ENCODE measurements at regions not wholly inside any gene's neighbourhood (a gene's known extent, or its start where the extent isn't known, plus 50 kb on each side); places are given as distances from the start of the nearest gene placed in this dataset.

- Histone ChIP-seq H3K27ac (no peak overlapping the region), H3K4me1 (replicated peaks in 1 of 2) (no peaks in the 10 kb centered on the region), H3K4me3 (no peak overlapping the region)
- in situ Hi-C loops (cut with MboI; ENCODE audit: low pct_unique_long_range_greater_than_20kb in 2 of 9, low sequenced_read_pairs in 9 of 9, unreplicated experiment in 9 of 9): loop anchor here in 1 of 9 experiments (25.0 kb wide), 1 partner anchor 102 kb away; no protein-coding TSS in a partner anchor
- 16 to 100% (median 74%) methylated on average over 1 to 2 of the region's 2 CpGs for WGBS, 10 experiments
- ATAC-seq (replicated peaks in 6 of 8): no peak
These were observed 93.7 kb upstream of the RBBP8 start for GRCh38 chr18:22839340-22839821.

- Histone ChIP-seq H3K4me3 (no peak overlapping the region), H3K27ac (no peak overlapping the region), H3K4me1 (replicated peaks in 1 of 2) (no peaks in the 10 kb centered on the region)
- no peak for ATAC-seq (replicated peaks in 6 of 8)
- 0 to 84% (median 40%) methylated on average over 1 to 3 of the region's 3 CpGs; no CpG with 5 or more reads in 1 of the 10 experiments for WGBS, 10 experiments
- in situ Hi-C loops (cut with MboI; ENCODE audit: low pct_unique_long_range_greater_than_20kb in 2 of 9, low sequenced_read_pairs in 9 of 9, unreplicated experiment in 9 of 9): loop anchor here in 1 of 9 experiments (25.0 kb wide), 1 partner anchor 103 kb away; no protein-coding TSS in a partner anchor
These were observed 92.5 kb upstream of the RBBP8 start for GRCh38 chr18:22840606-22841144.

GRCh38 chr18:22841840-22842239 is 91.3 kb upstream of the RBBP8 start:
- ATAC-seq (replicated peaks in 6 of 8): peak in 1 of 8 experiments; percentile 44
- Histone ChIP-seq H3K27ac (no peak overlapping the region), H3K4me1 (replicated peaks in 1 of 2) (no peaks in the 10 kb centered on the region), H3K4me3 (no peak overlapping the region)
- in situ Hi-C loops (cut with MboI; ENCODE audit: low pct_unique_long_range_greater_than_20kb in 2 of 9, low sequenced_read_pairs in 9 of 9, unreplicated experiment in 9 of 9): loop anchor here in 1 of 9 experiments (25.0 kb wide), 1 partner anchor 105 kb away; no protein-coding TSS in a partner anchor
- 38 to 100% (median 84%) methylated on average over 1 to 2 of the region's 2 CpGs; no CpG with 5 or more reads in 2 of the 10 experiments for WGBS, 10 experiments

- no peak overlapping the region for H3K27ac ChIP-seq
- 0 to 100% (median 54%) methylated on average over 1 to 2 of the region's 2 CpGs; no CpG with 5 or more reads in 1 of the 10 experiments for WGBS, 10 experiments
- H3K4me1 ChIP-seq (replicated peaks in 1 of 2): no peaks in the 10 kb centered on the region
- in situ Hi-C loops (cut with MboI; ENCODE audit: low pct_unique_long_range_greater_than_20kb in 2 of 9, low sequenced_read_pairs in 9 of 9, unreplicated experiment in 9 of 9): loop anchor here in 1 of 9 experiments (25.0 kb wide), 1 partner anchor 107 kb away; no protein-coding TSS in a partner anchor
- ATAC-seq (replicated peaks in 6 of 8): peak in 2 of 8 experiments; percentile 70 to 85
- H3K4me3 ChIP-seq: no peak overlapping the region
These were observed 88.9 kb upstream of the RBBP8 start for GRCh38 chr18:22844190-22844589.

GRCh38 chr18:22844628-22845027 is 88.5 kb upstream of the RBBP8 start:
- in situ Hi-C loops (cut with MboI; ENCODE audit: low pct_unique_long_range_greater_than_20kb in 2 of 9, low sequenced_read_pairs in 9 of 9, unreplicated experiment in 9 of 9): loop anchor here in 1 of 9 experiments (25.0 kb wide), 1 partner anchor 107 kb away; no protein-coding TSS in a partner anchor
- peak in 2 of 8 experiments; percentile 23 to 38 for ATAC-seq (replicated peaks in 6 of 8)
- 0 to 95% (median 65%) methylated on average over 1 to 2 of the region's 2 CpGs; no CpG with 5 or more reads in 1 of the 10 experiments for WGBS, 10 experiments
- H3K4me3 ChIP-seq: no peak overlapping the region
- no peaks in the 10 kb centered on the region for H3K4me1 ChIP-seq (replicated peaks in 1 of 2)
- no peak overlapping the region for H3K27ac ChIP-seq

- 29 to 81% (median 65%) methylated on average over 3 to 6 of the region's 6 CpGs; no CpG with 5 or more reads in 2 of the 10 experiments for WGBS, 10 experiments
- H3K4me1 ChIP-seq (replicated peaks in 1 of 2): no peaks in the 10 kb centered on the region
- H3K27ac ChIP-seq: no peak overlapping the region
- in situ Hi-C loops (cut with MboI; ENCODE audit: low pct_unique_long_range_greater_than_20kb in 2 of 9, low sequenced_read_pairs in 9 of 9, unreplicated experiment in 9 of 9): loop anchor here in 1 of 9 experiments (25.0 kb wide), 1 partner anchor 109 kb away; no protein-coding TSS in a partner anchor
- peak in 1 of 8 experiments; percentile 42 for ATAC-seq (replicated peaks in 6 of 8)
- no peak overlapping the region for H3K4me3 ChIP-seq
These were observed 86.9 kb upstream of the RBBP8 start for GRCh38 chr18:22846088-22846683.

- no peaks in the 10 kb centered on the region for H3K4me1 ChIP-seq (replicated peaks in 1 of 2)
- no peak overlapping the region for H3K27ac ChIP-seq
- in situ Hi-C loops (cut with MboI; ENCODE audit: low pct_unique_long_range_greater_than_20kb in 2 of 9, low sequenced_read_pairs in 9 of 9, unreplicated experiment in 9 of 9): loop anchor here in 1 of 9 experiments (25.0 kb wide), 1 partner anchor 109 kb away; no protein-coding TSS in a partner anchor
- H3K4me3 ChIP-seq: no peak overlapping the region
- no peak for ATAC-seq (replicated peaks in 6 of 8)
These were observed 86.4 kb upstream of the RBBP8 start for GRCh38 chr18:22846697-22847096.

- no peaks in the 10 kb centered on the region for H3K4me1 ChIP-seq (replicated peaks in 1 of 2)
- peak in 2 of 8 experiments; percentile 32 to 56 for ATAC-seq (replicated peaks in 6 of 8)
- H3K4me3 ChIP-seq: no peak overlapping the region
- no peak overlapping the region for H3K27ac ChIP-seq
- in situ Hi-C loops (cut with MboI; ENCODE audit: low pct_unique_long_range_greater_than_20kb in 2 of 9, low sequenced_read_pairs in 9 of 9, unreplicated experiment in 9 of 9): loop anchor here in 1 of 9 experiments (25.0 kb wide), 1 partner anchor 110 kb away; no protein-coding TSS in a partner anchor
These were observed 85.7 kb upstream of the RBBP8 start for GRCh38 chr18:22847392-22847791.

GRCh38 chr18:22847867-22848451 is 85.2 kb upstream of the RBBP8 start:
- no peak overlapping the region for H3K4me3 ChIP-seq
- ATAC-seq (replicated peaks in 6 of 8): no peak
- H3K4me1 ChIP-seq (replicated peaks in 1 of 2): no peaks in the 10 kb centered on the region
- in situ Hi-C loops (cut with MboI; ENCODE audit: low pct_unique_long_range_greater_than_20kb in 2 of 9, low sequenced_read_pairs in 9 of 9, unreplicated experiment in 9 of 9): loop anchor here in 1 of 9 experiments (25.0 kb wide), 1 partner anchor 111 kb away; no protein-coding TSS in a partner anchor
- 0 to 100% (median 18%) methylated on average over 1 of the region's 1 CpG; no CpG with 5 or more reads in 2 of the 10 experiments for WGBS, 10 experiments
- no peak overlapping the region for H3K27ac ChIP-seq

- Histone ChIP-seq H3K4me3 (no peak overlapping the region), H3K4me1 (replicated peaks in 1 of 2) (no peaks in the 10 kb centered on the region), H3K27ac (no peak overlapping the region)
- in situ Hi-C loops (cut with MboI; ENCODE audit: low pct_unique_long_range_greater_than_20kb in 2 of 9, low sequenced_read_pairs in 9 of 9, unreplicated experiment in 9 of 9): loop anchor here in 1 of 9 experiments (25.0 kb wide), 1 partner anchor 111 kb away; no protein-coding TSS in a partner anchor
- ATAC-seq (replicated peaks in 6 of 8): peak in 2 of 8 experiments; percentile 15 to 39
- 78 to 100% (median 100%) methylated on average over 1 of the region's 1 CpG; no CpG with 5 or more reads in 1 of the 10 experiments for WGBS, 10 experiments
These were observed 84.5 kb upstream of the RBBP8 start for GRCh38 chr18:22848615-22849014.

GRCh38 chr18:22856870-22857269 is 76.3 kb upstream of the RBBP8 start:
- Histone ChIP-seq H3K4me3 (no peak overlapping the region), H3K4me1 (replicated peaks in 1 of 2) (no peaks in the 10 kb centered on the region), H3K27ac (no peak overlapping the region)
- ATAC-seq (replicated peaks in 6 of 8): no peak
- 45 to 100% (median 90%) methylated on average over 1 to 2 of the region's 2 CpGs; no CpG with 5 or more reads in 4 of the 10 experiments for WGBS, 10 experiments
- in situ Hi-C loops (cut with MboI; ENCODE audit: low pct_unique_long_range_greater_than_20kb in 2 of 9, low sequenced_read_pairs in 9 of 9, unreplicated experiment in 9 of 9): no loop called here

- whole genome bisulfite sequencing, 10 experiments: 0 to 100% (median 79%) methylated on average over 1 of the region's 1 CpG; no CpG with 5 or more reads in 2 of the 10 experiments
- in situ Hi-C loops (cut with MboI; ENCODE audit: low pct_unique_long_range_greater_than_20kb in 2 of 9, low sequenced_read_pairs in 9 of 9, unreplicated experiment in 9 of 9): no loop called here
These were observed 75.0 kb upstream of the RBBP8 start for GRCh38 chr18:22858121-22858520.

GRCh38 chr18:22860807-22861206 is 72.3 kb upstream of the RBBP8 start:
- Histone ChIP-seq H3K27ac (no peak overlapping the region), H3K4me1 (replicated peaks in 1 of 2) (no peaks in the 10 kb centered on the region), H3K4me3 (no peak overlapping the region)
- no peak for ATAC-seq (replicated peaks in 6 of 8)
- 5 to 94% (median 63%) methylated on average over 1 to 3 of the region's 3 CpGs for WGBS, 10 experiments
- in situ Hi-C loops (cut with MboI; ENCODE audit: low pct_unique_long_range_greater_than_20kb in 2 of 9, low sequenced_read_pairs in 9 of 9, unreplicated experiment in 9 of 9): no loop called here

More at GRCh38 chr18:22858121-22858520, 75.0 kb upstream of the RBBP8 start:
- no peak for ATAC-seq (replicated peaks in 6 of 8)
- no peak overlapping the region for H3K27ac ChIP-seq
- no peak overlapping the region for H3K4me3 ChIP-seq
- H3K4me1 ChIP-seq (replicated peaks in 1 of 2): no peaks in the 10 kb centered on the region
